ENCODE measurements at regions not wholly inside any gene's neighbourhood (a gene's known extent, or its start where the extent isn't known, plus 50 kb on each side); places are given as distances from the start of the nearest gene placed in this dataset.
A peak's percentile ranks its signal among the peaks of the same experiment; 100 is the strongest.
"Not testable (repeated sequence)": the region's sequence is repeated elsewhere in the genome, so short reads cannot be mapped to it uniquely, and the experiment has no call there.

DNA sequence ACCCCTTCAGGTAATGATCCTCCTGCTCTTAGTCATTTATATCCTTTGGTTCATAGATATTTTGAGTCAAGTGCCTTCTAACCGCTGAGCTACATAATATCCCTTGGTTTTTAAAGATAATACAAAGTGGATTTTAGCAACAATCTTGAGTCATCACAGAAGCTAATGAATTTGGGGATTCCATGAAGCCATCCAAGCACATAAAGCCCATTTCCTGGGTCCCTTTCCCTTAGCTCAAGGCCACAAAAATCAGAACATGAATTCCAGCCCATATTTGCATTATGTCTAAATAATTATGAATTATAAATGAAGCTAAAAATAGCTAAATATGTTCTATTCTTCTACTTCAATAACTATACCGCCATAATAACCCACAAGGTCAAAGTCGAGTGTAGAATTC, 572.1 kb upstream of the ZNF337 start:
- not testable (repeated sequence) for H3K27me3 Mint-ChIP-seq; H3K4me3 Mint-ChIP-seq; H3K27ac Mint-ChIP-seq; H3K36me3 Mint-ChIP-seq (ENCODE audit: low read depth); ATAC-seq; DNase-seq; H3K4me1 Mint-ChIP-seq; H3K9me3 ChIP-seq (ENCODE audit: control insufficient read depth, low read length, poor library complexity, severe bottlenecking)

DNA sequence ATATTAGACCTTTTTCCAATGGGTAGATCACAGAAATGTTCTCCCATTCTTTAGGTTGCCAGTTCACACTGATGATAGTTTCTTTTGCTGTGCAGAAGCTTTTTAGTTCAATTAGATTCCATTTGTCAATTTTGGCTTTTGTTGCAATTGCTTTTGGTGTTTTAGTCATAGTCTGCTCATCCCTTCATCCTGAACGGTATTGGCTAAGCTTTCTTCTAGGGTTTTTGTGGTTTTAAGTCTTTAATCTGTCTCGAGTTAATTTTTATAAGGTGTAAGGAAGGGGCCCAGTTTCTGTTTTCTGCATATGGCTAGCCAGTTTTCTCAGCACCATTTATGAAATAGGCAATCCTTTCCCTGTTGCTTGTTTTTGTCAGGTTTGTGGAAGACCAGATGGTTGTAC, 564.3 kb upstream of the ZNF337 start:
- not testable (repeated sequence) for H3K4me1 Mint-ChIP-seq; H3K9me3 ChIP-seq (ENCODE audit: control insufficient read depth, low read length, poor library complexity, severe bottlenecking); H3K27me3 Mint-ChIP-seq; DNase-seq; H3K36me3 Mint-ChIP-seq (ENCODE audit: low read depth); H3K27ac Mint-ChIP-seq; ATAC-seq; H3K4me3 Mint-ChIP-seq

DNA sequence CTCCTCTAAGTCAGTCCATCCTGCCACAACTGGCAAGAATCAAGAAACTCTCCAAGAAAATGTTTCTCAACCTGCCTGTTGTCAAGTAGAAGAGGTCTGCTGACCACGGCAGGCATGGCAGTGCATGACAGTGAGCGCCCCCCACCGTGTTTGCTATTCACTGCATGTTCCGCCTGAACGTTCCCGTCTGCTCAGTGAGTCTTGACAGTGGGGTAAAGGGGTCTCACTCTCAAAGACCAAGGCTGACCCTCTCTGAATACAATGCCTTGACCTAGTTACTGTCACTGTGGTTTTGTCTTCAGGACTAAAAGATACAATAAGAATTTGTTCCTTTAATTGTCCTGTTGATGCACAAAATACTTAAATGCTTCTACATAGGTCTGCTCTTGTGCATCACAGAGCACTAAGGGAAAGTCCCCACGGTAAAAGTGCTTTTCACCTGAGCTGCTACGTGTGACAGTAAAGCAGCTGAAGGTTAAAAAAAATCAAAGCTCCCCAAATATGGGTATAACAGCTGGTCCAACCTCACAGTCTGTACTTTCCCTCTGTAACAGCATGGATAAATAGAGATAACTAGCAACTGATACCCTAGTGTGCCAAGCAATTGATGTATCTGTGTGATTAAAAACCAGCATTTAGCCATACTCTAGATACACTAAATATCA, 555.8 kb upstream of the ZNF337 start:
- H3K36me3 Mint-ChIP-seq (ENCODE audit: low read depth); H3K4me1 Mint-ChIP-seq; DNase-seq; H3K27me3 Mint-ChIP-seq; H3K4me3 Mint-ChIP-seq; H3K9me3 ChIP-seq (ENCODE audit: control insufficient read depth, low read length, poor library complexity, severe bottlenecking): not testable (repeated sequence)
- peak overlapping the region; percentile 60 for H3K27ac Mint-ChIP-seq
- peak; percentile 97 for ATAC-seq

DNA sequence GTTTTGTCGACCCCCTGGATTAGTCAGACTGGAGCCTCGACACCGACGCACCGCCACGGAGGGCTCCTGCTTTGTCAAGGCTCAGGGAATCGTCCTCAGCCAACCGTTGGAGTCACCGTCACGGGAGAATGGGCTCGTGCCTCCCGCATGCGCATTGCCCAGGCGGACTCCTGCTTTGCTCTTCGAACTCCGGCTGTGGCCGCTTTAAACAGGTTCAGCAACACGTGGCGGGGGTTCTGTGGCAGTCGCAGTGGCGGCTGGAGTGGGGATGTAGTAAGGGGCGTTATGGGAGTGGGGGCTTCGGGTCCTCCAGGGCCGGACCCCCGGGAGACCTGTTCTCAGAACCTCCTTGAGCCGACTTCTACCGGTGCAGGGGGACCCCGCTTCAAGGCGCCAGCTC, 554.7 kb upstream of the ZNF337 start:
- ATAC-seq; DNase-seq; H3K4me1 Mint-ChIP-seq; H3K27ac Mint-ChIP-seq; H3K9me3 ChIP-seq (ENCODE audit: control insufficient read depth, low read length, poor library complexity, severe bottlenecking); H3K36me3 Mint-ChIP-seq (ENCODE audit: low read depth); H3K4me3 Mint-ChIP-seq; H3K27me3 Mint-ChIP-seq: not testable (repeated sequence)

DNA sequence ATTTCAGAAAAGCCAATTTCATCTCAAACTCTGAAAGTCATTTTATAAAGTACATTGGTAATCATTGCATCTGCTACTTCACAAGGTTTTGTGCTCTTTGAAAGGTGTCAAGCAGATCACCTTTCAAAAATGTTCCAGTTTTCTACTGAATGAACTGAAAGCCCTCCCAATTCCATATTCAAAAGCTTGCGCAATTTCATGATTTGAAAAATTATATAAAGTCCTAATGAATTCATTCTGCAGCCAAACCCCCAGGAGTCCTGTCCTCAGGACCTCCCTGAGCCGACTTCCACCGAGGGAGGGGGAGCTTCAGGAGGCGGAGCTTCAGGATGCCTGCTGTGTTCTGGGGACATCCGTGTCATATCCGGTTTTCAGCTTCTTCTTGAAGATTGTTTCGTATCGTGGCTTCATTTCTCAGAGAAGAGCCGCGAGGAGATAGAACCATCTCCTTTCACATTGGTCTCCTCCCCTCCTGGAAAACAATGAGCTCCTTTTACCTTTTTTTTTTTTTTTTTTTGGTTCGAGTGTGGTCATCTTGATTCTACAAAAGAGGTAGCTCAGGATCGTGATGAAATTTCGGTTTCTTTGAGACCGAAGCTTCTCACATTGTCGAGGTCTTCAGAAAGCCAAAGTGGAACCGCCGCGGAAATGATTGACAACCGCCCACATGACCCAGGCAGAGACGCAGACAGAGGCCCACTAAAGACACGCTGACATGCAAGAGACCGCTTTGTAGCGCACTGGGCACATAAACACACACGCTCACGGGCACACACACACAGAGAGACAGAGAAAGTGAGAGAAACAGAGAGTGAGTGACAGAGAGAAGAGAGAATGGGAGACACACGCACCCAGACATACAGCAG, 553.8 kb upstream of the ZNF337 start:
- H3K27ac Mint-ChIP-seq; ATAC-seq; H3K27me3 Mint-ChIP-seq; H3K9me3 ChIP-seq (ENCODE audit: control insufficient read depth, low read length, poor library complexity, severe bottlenecking); H3K4me1 Mint-ChIP-seq; DNase-seq; H3K36me3 Mint-ChIP-seq (ENCODE audit: low read depth); H3K4me3 Mint-ChIP-seq: not testable (repeated sequence)

DNA sequence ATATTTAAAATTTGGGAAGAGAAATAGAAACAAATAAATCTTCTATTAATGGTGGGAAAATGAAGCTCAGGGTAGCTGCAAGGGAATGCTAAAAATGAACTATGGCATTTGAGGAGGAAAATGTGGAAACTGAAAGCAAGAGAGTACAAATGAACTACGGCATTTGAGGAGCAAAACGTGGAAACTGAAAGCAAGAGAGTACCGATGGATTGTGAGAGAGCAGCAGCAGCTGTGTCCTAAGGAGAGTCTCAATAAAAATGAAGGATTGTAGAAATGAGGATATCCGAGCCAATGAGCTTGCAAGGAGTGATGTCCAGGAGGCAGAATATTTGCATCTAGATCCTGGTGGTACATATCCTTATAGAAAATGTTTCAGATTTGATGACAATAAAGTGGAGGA, 547.1 kb upstream of the ZNF337 start:
- no peaks in the 10 kb centered on the region for H3K9me3 ChIP-seq (ENCODE audit: control insufficient read depth, low read length, poor library complexity, severe bottlenecking)
- no peak for DNase-seq
- ATAC-seq, result no peak
- H3K36me3 Mint-ChIP-seq (ENCODE audit: low read depth), result no peaks in the 10 kb centered on the region
- no peaks in the 10 kb centered on the region for H3K27me3 Mint-ChIP-seq
- H3K27ac Mint-ChIP-seq, result no peak overlapping the region
- H3K4me1 Mint-ChIP-seq, result no peaks in the 10 kb centered on the region
- no peak overlapping the region for H3K4me3 Mint-ChIP-seq

DNA sequence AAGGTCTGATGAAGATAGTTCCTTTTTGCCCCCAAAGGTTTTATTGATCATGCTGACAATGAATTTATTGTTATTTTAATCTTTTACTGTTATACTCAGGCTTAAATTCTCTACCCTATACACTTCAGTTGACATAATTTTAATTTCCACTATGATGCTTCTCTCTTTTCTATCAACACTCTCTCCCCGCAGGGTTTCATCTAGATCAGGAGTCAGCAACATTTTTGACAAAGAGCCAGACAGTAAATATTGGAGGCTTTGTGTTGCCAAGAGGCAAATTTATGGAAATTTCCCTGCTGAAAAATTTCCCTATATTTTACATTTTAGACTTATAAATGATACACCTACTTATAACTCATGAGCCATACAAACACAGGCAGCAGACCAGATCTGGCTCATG, 524.0 kb upstream of the ZNF337 start:
- H3K27ac Mint-ChIP-seq; H3K9me3 ChIP-seq (ENCODE audit: control insufficient read depth, low read length, poor library complexity, severe bottlenecking); H3K27me3 Mint-ChIP-seq; H3K4me3 Mint-ChIP-seq; H3K36me3 Mint-ChIP-seq (ENCODE audit: low read depth); ATAC-seq; H3K4me1 Mint-ChIP-seq; DNase-seq: not testable (repeated sequence)

DNA sequence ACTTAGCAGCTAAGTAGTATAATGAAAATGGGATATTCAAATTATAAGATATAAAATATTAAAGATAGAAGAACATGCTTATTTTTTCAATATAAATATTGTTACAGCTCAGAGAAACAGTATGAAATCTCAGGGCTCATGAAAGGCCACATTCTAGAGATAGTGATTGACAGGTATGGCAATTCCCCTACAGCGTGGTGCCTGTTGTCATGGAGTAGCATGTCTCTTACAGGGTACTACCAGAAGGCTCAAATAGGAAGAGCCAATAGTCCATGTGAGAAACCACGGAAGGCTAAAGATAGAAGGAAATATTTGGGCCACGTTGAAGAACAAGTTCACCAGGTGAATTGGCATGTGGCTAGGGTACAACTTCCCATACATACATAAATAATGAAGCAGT, 522.9 kb upstream of the ZNF337 start:
- not testable (repeated sequence) for ATAC-seq; H3K4me1 Mint-ChIP-seq; H3K36me3 Mint-ChIP-seq (ENCODE audit: low read depth); H3K27ac Mint-ChIP-seq; H3K4me3 Mint-ChIP-seq; H3K27me3 Mint-ChIP-seq; H3K9me3 ChIP-seq (ENCODE audit: control insufficient read depth, low read length, poor library complexity, severe bottlenecking)
- peak in 1 of 3 donors; percentile 11 for DNase-seq

DNA sequence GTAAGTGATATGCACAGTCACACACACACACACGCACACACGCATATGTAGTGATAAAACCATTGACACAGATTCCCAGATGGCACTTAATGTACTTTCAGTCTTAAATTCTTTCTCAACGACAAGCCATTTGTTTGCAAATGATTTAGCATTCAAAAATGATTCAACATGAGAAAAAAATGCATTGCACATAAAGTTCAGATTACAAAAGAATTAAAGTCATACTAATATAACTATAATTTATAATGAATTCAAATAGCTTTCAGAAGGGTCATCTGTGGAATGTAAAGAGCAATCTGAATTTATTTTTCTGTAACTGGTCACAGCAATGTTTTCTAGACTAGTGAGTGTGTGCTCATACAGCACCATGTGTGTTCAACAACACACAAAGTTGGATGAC, 521.6 kb upstream of the ZNF337 start:
- DNase-seq, result no peak
- Mint-ChIP-seq H3K4me1 (no peaks in the 10 kb centered on the region), H3K36me3 (ENCODE audit: low read depth) (no peaks in the 10 kb centered on the region), H3K4me3 (no peak overlapping the region), H3K27ac (no peak overlapping the region), H3K27me3 (no peaks in the 10 kb centered on the region)
- ATAC-seq, result no peak
- H3K9me3 ChIP-seq (ENCODE audit: control insufficient read depth, low read length, poor library complexity, severe bottlenecking), result no peaks in the 10 kb centered on the region

DNA sequence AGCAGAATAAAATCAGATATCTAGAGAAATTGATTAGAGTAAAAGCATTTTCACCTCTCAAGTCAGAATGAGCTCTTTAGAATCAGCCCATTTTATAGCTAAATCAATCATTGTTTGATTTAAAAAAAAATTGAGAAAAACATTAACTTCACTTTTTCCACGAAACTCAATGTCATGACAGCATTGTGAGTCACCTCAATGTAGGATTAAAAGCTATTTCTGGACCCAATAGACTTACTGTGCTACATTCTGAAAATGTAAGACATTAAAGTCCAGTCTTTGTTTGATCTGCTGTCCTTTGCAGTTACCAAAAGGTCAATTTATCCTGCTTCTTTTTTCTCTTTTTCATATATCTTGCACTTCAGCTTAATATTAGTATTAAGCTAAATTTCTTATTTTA, 519.4 kb upstream of the ZNF337 start:
- ATAC-seq, result no peak
- Mint-ChIP-seq H3K27me3 (no peaks in the 10 kb centered on the region), H3K4me1 (no peaks in the 10 kb centered on the region), H3K36me3 (ENCODE audit: low read depth) (no peaks in the 10 kb centered on the region), H3K4me3 (no peak overlapping the region), H3K27ac (no peak overlapping the region)
- DNase-seq, result no peak
- no peaks in the 10 kb centered on the region for H3K9me3 ChIP-seq (ENCODE audit: control insufficient read depth, low read length, poor library complexity, severe bottlenecking)

DNA sequence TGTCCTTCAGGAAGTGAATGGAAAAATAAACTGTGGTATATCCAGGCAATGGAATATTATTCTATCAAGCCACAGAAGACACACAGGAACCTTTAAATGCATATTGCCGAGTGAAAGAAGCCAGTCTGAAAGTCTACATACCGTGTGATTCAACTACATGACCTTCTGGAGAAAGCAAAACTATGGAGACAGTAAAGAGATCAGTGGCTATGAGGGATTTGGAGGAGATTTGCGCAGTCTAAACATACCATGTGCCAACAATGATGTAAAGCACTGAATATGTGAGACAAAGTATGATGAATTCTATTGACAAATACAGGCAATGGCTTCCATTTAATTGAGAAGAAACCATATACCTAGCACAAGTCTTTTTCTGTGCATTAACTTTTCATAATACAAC, 518.3 kb upstream of the ZNF337 start:
- Mint-ChIP-seq H3K4me3 (no peak overlapping the region), H3K36me3 (ENCODE audit: low read depth) (no peaks in the 10 kb centered on the region), H3K27me3 (peaks cover 5% of the 10 kb centered on the region), H3K4me1 (peaks cover 2% of the 10 kb centered on the region), H3K27ac (no peak overlapping the region)
- DNase-seq (no peak), ATAC-seq (no peak)
- no peaks in the 10 kb centered on the region for H3K9me3 ChIP-seq (ENCODE audit: control insufficient read depth, low read length, poor library complexity, severe bottlenecking)

DNA sequence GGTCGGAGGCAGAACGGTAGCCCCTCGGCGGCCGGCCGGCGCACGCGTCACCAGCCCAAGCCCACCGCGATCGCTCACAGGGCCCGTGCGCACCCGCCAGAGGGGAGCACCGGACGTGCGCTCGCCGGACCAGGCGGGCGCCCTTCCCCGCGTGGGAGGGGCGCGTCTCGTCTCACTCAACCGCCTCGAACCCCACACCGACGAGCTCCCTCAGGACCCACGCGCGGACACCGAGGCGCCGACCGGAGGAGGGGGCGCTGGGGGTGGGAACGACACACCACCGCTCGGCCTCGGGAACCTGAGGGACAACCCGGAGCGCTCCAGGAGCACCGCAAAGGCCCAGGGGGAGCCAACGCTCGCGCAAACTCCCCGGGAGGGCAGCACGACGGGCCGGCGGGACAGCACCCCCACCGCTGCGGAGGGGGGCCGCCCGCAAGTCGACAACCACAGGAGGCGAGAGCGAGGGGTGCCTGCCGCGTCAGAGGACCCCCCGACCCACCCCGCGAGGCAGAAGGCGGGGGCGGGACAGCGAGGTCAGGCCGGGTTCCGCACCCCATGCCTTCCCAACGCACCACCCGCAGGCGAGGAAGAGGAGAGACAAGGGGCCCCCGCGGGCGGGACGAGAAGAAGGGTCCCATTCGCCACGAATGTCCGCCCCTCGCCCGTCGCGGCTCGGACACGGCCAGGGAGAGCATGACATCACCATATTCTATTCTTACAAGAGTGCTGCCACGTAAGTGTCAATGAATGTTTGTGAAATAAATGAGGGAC, 512.7 kb upstream of the ZNF337 start:
- ATAC-seq, result no peak
- peak; percentile 4 to 9 (median 7) for DNase-seq
- peaks cover 5% of the 10 kb centered on the region for H3K36me3 Mint-ChIP-seq (ENCODE audit: low read depth)

DNA sequence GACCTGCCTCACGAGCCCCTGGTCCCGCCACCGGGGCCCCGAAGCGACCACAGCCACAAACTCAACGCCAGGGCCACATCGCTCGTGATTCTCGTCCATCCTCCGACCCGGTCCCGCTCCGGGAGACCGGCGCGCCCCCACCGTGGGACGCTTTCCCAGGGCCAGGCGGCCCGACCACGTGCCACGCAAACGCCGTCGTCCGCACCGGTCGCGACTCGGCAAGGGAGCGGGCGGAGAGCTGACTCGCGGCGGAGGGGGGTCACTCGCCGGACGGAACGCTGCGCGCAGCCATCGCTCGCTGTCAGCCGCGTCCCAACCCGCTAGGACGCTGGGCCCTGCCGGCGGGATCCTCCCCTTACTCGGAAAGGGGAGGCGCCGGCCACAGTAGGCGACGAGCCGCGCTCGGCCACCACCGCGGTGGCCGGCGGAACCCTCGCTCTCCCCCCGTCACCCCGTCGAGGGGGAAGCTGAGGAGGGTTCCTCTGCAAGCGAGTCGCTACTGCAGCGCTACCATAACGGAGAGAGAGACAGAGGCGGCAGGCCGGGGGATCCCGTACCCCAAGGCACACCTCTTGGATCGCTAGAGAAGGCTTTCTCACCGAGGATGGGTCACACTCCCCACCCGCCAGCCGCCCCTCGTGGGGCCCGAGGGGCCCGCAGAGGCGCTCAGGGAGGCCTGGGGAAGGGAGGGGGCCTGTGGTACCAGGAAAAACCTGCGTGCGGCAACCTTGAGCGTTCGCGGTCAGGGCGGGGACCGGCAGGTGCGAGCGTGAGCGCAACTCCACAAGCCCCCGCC, 511.8 kb upstream of the ZNF337 start:
- H3K27ac Mint-ChIP-seq, result no peak overlapping the region

More for the DNA sequence above, 512.7 kb upstream of the ZNF337 start:
- peak overlapping the region; percentile 88 for H3K4me3 Mint-ChIP-seq
- peaks cover 18% of the 10 kb centered on the region for H3K27me3 Mint-ChIP-seq
- H3K27ac Mint-ChIP-seq, result no peak overlapping the region
- H3K9me3 ChIP-seq (ENCODE audit: control insufficient read depth, low read length, poor library complexity, severe bottlenecking), result no peaks in the 10 kb centered on the region
- peaks cover 8% of the 10 kb centered on the region for H3K4me1 Mint-ChIP-seq

More for the DNA sequence above, 511.8 kb upstream of the ZNF337 start:
- H3K27me3 Mint-ChIP-seq, result peaks cover 18% of the 10 kb centered on the region
- peaks cover 5% of the 10 kb centered on the region for H3K36me3 Mint-ChIP-seq (ENCODE audit: low read depth)
- ATAC-seq (peak; percentile 89), DNase-seq (peak; percentile 6 to 42 (median 7))
- H3K4me1 Mint-ChIP-seq, result peaks cover 8% of the 10 kb centered on the region
- H3K9me3 ChIP-seq (ENCODE audit: control insufficient read depth, low read length, poor library complexity, severe bottlenecking), result no peaks in the 10 kb centered on the region
- peak overlapping the region; percentile 88 for H3K4me3 Mint-ChIP-seq

All from T-helper 17 cell (primary cell).